ENCODE measurements at regions not wholly inside any gene's neighbourhood (a gene's known extent, or its start where the extent isn't known, plus 50 kb on each side); places are given as distances from the start of the nearest gene placed in this dataset.
"Not testable (repeated sequence)": the region's sequence is repeated elsewhere in the genome, so short reads cannot be mapped to it uniquely, and the experiment has no call there.

DNA sequence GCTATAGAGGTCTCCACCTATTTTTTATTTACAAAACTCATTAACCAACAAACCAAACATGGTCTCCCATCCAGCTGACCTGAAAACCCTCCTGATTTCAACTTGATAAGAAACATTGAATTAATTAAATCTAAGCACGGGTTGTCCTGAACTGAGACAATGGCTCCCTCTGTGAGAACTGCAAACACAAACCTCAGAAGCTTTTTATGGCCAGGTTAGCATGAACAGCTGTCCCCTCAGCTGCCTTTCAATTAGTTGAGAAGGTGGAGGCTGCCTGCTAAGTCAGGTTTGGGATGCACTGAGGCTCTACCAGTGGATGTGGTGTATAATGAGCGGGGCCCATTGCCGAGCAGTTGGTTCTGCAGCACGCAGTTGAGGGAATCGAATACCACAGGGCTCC lies 258.5 kb upstream of the DDX18 start:
- no peak for DNase-seq

DNA sequence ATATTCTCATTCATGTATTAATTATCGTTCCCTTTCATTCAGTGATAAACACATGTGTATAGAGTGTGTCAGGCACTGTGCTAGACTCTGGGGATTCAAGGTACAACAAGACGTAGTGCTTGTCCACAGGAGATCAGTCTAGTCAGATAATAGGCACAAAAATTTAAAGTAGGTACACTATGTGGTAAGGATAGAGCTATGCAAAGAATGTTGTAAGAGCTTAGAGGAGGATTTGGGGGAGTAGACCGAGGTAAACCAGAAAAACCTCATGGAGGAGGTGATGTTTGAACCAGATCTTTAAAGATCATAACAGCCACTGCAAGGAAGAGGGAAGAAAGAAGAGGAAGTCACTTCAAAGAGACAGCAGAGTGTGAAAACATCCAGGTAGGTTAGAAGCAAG lies 256.9 kb upstream of the DDX18 start:
- DNase-seq, result no peak

DNA sequence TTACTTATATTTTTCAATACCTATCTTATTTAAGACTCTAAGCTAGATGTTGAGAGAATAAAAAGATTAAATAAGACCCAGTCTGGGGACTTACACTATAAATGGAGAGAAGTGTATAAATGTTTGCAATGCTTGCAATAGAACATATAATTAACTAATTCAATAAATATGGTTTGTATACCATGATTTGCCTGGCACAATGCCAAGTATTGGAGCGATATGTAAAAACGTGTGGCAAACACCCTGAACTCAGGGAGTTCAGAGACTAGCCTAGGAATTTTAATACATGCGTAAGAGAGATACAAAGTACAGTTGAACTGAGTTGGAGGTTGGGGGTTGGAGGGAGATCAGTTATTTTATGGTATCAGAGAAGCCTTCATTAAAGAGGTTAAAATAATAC lies 251.8 kb upstream of the DDX18 start:
- no peak for DNase-seq

DNA sequence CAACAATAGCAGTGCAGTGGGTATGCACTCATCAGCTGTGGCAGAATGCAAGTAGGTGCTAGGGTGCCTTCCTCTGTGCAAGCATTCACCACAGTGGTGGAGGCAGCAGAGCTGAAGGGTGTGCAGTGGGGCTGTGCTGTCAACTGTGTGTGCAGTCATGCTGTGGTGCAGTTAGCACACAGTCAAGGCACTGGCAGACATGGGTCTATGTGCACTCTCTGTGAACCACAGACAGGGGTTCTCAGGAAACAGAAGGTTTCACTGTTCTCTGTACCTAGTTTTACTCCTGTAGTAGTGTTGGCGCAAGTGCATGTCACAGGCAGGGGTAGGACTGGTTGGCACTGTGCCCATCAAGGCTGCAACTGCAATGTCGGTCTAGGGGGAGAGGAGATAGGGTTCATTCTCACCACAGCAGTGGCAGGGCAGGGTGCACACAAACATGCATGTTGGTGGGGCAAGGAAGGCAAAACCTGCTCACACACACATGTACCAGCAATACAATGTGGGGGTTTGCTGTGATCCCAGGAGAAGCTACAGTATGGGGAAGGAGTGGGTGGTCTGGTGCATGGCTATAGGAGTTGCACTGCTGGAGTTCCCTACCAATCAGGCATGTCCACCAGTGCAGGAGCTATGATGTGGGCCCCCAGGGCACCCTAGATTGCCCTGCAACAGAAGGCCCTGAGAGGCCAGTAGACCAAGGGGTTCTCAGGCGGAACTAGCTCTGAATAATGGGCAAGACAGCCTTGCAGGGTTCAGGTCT lies 242.7 kb upstream of the DDX18 start:
- no peak for DNase-seq

DNA sequence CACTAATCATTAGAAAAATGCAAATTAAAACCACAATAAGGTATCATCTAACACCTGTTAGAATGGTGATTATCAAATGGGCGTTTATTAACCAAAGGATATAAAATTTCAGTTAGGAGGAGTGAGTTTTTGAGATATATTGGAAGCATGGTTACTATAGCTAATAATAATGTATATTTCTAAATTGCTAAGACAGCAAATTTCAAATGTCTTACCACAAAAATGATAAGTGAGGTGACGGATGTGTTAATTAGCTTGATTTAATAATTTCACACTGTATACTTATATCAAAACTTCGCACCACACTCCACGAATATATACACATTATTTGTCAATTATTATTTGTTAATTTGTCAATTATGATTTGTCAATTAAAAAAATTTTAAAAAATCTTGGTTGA lies 227.2 kb upstream of the DDX18 start:
- no peak for DNase-seq

DNA sequence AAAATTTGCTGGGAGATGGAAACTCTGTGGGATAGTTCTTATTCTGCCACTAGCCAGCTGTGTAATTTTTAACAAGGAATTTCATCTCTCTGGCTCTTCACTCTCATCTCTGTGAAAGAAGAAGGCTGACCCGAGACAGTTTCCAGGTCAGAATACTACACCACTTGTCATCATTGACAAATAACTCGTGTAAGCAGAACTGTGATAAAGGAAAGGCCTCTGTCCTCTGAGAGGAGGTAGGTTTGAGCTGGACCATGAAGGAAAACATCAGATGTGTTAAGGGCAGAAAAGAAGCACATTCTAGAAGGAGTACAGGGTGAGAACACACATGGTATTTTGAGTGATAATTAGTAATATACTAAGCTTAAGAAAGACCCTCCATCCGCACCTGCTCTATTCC lies 211.4 kb upstream of the DDX18 start:
- no peak for DNase-seq

DNA sequence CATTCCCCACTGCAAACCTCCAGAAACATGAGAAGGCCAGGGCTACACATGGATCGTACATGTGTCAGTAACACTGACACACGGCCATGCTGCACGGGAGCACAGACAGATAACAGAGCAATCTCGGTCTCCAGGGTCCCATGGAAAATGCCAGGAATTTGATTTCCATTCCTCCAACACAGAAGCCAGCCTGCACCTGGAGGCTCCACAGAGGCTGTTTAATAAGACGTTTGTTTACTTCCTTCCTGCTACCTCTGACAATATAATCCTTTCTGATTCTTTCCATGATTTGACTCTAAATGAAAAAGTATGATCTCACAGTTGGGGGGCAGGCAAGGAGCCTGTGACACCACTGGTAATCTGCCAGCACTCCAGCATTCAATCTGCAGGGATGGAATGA lies 210.9 kb upstream of the DDX18 start:
- DNase-seq, result no peak

DNA sequence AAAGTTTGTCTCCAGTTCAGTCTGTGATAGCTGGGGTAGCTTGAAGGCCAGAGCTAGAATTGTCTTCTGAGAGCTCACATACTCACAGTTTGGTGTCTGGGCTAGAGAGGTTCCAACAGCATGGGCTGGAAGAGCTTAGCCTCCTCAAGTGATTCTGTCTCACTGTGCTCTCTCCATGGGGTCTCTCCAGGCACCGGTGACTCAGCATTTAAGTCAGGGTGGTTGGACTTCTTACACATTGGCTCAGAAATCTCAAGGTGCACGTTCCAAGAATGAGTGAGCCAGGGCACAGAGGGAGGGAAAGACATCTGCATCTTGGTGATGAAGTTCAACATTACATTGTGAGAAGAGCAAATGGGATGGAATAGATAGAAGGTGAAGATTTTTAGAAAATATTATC lies 207.3 kb upstream of the DDX18 start:
- DNase-seq, result no peak

DNA sequence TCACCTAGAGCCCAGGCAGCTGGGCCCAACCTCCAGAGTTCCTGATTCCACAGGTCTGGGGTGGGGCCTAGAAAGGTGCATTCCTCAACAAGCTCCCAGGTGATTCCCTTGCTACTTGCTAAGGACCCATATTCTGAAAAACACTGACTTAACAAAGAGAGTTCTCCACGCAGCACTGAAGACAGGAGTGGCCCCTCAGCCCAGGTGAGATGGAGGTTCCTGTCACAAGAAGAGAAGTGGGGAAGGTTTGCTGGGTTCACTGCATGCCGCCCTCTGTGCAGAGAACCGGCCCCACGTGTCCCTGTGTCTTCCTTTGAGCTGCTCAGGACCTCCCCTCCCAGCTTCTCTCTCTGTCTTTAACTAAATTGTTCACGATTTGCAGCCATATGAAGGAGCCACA lies 201.4 kb upstream of the DDX18 start:
- no peak for DNase-seq

DNA sequence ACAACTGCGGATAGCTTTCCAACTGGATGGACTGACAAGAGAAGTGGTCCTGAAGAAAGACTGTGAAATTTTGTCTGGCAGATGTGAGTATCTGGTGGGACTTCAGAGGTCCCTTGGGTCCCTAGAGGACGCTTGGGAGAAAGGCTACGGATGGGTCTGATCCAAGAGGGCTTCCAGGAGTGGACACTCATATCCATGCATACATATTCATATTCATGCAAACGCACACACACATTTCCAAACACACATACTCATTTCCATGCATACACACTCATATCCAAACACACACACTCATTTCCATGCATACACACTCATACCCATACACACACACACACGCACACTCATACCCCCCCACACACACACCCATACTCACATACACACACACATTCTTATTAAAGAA lies 200.2 kb upstream of the DDX18 start:
- DNase-seq, result no peak

DNA sequence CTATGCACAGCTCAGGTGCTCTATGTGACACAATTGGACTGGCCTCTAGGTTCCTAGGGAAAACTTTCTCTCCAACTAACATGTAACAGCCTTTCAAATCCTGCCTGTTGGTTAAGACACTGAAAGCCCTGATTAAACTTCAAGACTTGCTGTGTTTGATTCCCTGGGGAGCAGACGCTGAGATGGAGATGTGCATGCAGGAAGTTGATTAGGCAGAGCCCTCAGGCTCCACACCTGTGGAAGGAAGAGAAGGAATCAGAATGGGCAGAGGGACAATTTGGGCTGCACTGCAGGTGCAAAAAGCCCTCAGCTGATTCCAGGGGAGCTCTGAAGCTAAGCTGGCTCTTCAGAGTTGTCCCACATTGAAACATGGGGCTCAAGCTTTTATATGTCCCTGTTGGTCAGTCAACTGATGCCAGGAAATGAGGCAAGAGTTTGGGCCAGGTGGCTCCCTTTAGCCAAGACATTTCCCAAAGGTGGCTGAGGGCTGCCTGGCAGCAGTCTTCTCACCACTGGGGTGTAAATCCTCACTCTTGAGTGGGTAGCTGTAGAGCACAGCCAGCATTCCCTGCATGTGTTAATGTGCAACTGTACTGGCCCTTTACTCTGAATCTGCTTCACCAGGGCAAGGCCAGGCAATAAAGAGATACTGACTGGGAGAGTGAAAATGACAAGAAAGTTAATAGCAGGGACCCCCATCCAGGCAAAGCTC lies 199.5 kb upstream of the DDX18 start:
- DNase-seq, result no peak

DNA sequence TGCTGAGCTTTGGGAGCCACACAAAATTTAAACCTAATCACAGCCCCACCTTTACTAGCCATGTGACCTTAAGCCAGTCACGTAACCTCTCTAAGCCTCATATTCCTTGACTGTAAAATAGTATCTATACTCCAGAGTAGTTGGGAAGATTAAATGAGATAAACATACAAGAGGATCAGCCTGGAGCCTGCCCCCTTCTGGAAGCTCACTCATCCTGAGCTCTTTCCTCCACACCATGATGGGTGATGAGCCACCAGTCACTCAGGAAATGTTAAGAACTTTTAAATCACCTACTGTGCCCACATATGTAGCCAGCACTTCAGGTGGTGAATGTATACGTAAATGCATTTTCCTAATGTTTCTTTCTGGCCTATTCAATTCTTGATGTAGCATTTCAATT lies 195.9 kb upstream of the DDX18 start:
- no peak for DNase-seq

DNA sequence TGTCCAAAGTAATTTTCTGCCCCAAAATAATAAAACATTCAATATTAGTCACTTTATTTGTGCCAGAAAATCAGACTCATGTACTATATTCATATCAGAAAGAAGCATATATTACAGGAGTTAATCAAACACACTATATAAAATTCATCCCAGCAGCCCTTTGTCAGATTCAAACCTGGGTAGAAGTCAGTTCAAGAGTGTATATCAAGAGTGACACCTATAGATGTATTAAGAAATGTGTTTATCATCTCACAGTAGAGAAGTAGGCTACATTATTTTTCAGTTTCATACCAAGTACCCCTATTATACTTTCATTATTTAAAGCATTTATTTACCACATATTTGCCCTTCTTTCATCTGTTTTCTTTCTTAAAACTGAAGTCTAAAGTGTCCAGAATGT lies 193.2 kb upstream of the DDX18 start:
- DNase-seq, result no peak

DNA sequence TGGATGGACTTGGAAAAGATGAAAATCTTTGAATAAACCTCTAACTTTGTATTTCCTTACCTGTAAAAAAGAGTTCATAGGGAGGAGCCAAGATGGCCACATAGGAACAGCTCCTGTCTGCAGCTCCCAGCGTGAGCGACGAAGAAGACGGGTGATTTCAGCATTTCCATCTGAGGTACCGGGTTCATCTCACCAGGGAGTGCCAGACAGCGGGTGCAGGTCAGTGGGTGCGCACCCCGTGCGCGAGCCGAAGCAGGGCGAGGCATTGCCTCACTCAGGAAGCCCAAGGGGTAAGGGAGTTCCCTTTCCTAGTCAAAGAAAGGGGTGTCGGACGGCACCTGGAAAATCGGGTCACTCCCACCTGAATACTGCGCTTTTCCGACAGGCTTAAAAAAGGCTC lies 191.3 kb upstream of the DDX18 start:
- not testable (repeated sequence) for DNase-seq

DNA sequence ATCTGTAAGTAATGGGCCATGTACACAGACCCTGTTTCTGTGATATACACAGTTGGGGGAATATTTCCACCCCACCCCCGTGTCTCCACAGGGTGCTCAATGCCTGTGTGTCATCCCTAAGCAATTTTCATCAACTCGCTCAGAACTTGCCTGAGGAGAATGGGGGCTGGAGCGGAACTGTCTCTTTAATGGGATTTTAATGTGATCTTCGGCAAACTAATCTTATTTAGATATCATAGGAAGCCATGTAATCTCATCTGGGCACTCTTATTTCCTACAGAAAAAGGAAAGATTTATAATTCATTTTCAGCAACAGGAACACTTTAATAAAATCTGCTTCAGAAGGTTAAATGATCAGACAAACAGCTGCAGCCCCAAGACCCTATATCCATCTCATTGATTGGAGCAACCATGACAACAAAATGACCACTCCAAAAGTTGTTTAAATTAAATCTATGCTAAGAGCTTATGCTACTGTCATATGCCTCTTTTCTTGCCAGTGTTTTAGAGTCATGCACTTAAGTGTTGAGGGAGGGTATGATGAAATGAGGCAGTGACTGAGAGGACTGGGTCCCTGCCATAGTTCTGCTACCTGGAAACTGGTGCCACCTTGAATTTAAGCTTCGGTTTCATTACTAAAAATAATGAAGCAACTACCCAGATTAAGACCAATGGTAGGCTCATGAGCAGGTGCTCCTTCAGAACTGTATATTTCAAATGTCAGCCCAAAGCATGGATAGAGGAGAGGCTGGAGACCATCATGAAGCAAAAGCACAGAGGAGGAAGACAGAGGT lies 183.1 kb upstream of the DDX18 start:
- DNase-seq, result no peak

DNA sequence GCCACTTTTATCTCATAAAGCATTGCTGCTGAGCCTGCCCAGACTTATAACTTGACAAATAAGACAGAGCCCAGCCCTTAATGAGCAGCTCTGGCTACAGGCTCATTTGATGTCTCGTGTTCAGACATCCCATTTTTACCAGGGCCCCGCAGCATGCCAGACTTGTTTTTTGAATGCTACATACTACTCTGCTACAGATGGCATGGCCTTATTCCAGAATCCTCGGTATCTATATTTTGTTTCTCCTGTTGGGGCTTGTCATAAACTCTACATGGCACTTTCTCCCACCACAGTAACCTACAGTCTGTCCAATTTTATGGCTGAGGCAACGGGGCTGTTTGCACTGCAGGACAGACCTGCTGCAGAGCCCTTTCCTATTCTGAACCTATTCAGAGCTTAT lies 179.0 kb upstream of the DDX18 start:
- no peak for DNase-seq

DNA sequence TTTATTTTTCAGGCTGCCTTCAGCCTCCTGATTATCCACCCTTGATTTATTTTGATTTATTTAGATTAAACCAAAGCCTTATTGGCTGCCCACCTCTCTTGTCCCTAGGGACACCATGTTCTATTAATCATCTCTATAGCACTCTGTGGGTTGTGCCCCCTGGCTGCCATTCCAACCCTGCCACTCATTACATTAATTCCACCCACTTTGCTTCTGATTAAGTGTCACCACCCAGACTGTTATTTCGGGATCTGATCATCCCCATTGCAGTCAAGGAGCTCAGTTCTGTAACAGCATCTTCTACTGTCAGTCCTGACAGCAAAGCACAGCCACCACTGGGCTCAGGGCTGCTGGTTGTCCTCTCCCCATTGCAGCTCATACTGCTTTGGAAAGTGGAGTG lies 175.1 kb upstream of the DDX18 start:
- DNase-seq, result no peak

DNA sequence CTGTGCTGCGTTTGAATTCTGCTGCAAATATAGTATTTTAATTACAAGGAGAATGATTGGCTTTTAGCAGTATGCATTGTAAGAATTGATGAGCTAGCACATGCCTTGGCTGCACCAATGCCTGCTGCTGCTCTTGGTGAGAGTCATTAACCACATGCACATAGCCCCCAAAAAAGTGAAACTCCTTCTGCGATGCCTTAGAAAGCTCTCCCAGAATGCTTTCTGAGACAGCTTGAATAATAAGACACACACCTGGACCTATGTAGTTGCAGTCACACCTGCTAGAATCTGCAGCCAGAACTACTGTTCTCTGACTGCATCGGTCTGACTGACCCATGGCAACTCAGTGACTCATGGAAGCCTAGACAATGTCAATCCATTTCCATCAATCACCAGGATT lies 170.1 kb upstream of the DDX18 start:
- DNase-seq, result no peak

DNA sequence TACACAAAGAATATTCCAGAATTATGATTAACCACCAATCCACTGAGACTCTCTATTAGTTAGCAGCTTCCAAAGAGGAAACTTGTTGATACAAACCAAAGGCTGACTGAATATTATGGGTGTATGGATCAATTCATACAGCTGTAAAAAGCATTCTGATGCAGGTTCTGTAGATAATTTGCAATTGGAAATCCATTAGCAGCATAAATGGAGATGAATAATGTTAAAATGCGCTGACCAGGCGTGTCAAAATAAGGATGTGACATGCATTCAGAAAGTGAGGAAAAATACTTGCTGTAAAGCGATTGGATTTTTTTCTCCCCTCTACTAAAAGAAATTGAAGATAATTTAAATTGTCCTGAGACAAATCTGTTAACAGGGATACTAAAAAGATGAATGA lies 169.0 kb upstream of the DDX18 start:
- no peak for DNase-seq

DNA sequence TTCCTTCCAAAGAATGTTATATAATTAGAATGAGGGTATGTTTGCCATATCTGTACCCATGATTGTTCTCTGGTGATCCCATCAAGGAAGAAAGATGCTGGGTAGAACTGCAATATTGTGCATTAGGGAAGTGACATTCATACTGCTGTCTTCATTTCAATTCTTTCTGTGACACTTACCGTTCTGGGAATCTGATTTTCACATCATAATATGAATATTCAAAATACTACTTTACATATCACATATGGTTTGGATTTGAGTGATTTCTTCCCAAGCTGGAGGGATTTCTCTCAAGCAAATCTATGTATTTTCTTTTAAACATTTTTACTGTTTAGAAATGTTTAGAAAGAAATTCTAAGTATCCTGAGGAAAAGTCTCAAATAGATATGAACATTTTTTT lies 168.4 kb upstream of the DDX18 start:
- no peak for DNase-seq

DNA sequence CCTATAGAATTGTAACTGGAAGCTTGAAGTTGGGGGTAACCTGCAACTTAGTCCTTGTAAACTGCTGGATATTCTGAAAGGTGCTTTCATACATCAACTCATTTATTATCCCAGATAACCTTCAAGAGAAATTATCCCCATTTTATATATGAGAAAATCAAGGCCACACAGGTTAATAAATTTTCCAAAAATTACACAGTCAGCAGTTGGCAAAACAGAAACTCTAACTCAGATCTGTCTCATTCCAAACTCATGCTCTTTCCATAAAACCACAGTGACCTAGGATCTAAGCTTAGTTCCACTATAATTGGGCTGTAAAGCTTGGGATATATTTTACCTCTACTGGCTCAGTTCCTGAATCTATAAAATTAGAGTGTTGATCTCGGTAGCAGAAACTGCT lies 167.6 kb upstream of the DDX18 start:
- DNase-seq, result no peak

DNA sequence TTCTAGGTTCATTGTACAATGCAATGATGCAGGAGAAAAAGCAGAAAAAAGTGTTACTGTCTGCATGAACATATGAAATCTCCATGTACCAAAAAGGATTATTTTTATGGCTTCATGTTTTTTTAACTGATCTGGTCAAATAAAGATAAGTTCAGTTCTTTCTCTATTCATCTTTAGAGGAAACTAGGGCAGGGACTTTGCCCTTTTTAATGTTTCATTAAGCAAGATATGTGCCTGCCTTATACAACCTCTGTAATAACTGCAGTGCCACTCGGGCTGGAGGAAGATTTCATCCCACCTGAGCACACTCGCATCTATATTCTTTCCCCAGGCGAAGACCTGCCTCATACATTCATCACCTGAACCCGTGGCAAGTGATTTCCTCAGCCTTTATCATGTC lies 157.9 kb upstream of the DDX18 start:
- DNase-seq, result no peak

DNA sequence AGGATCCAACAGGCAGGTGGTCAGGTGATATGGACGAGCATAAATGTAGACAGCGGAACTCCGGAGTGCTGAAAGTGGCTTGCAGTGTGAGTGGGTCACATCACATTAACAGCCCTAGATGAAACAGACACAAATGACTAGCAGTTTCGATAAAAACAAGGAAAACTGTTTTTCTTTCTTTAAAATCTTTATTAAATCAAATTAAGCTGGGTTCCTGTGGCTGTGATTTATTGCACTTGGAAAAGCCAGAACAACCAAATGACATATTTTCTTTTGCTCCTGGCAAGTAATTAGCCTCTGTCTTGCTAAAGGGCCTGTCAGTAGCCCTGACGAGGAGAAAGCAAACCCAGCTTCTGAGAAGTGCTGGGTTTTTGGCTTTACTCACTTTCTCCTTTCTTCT lies 152.9 kb upstream of the DDX18 start:
- DNase-seq, result no peak

DNA sequence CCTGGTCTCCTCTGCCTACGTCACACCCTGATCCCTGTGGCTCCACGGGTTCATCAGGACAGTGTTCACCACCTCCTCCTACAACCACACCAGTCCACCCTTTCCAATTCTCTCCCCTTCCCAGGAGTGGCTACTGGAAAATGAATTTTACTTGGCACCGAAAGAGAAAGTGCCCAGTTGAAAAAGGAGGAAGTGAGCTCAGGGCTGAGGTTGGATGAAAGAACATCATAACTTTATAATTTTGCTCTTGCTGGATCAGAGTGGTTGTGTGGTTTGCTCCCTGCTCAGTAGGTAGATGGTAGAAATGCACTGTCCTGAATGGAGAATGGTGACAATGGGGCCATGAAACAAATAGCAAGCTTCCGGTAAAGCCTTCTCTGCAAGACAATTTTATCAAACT lies 140.3 kb upstream of the DDX18 start:
- no peak for DNase-seq
